Neural progenitor cell (in vitro differentiated cells): ENCODE measurements at regions not wholly inside any gene's neighbourhood (a gene's known extent, or its start where the extent isn't known, plus 50 kb on each side); places are given as distances from the start of the nearest gene placed in this dataset.

ENCODE experiments used
- CTCF ChIP-seq: fragments of 200-600 bp; sonication (generic); IDR thresholded peaks from 2 replicates; pipeline ENCODE4 v1.5.1; 2017; ENCODE audit warnings: antibody characterized with exemption, mild to moderate bottlenecking
- EZH2 ChIP-seq: fragments of 200-600 bp; sonication (generic); IDR thresholded peaks from 2 replicates; pipeline ENCODE4 v1.6.1; 2017; ENCODE audit warnings: antibody characterized with exemption, mild to moderate bottlenecking, moderate library complexity

- no peak for TF ChIP-seq CTCF
- no peak for TF ChIP-seq EZH2
Observed at GRCh38 chr17:52754838-52755237, 596.3 kb upstream of the CA10 start.
